GM19452 (cell line): ENCODE measurements at regions not wholly inside any gene's neighbourhood (a gene's known extent, or its start where the extent isn't known, plus 50 kb on each side); places are given as distances from the start of the nearest gene placed in this dataset.
"Not testable (repeated sequence)": the region's sequence is repeated elsewhere in the genome, so short reads cannot be mapped to it uniquely, and the experiment has no call there.

ENCODE experiments used
- ATAC-seq: cut with Tn5 transposase; IDR thresholded peaks from one replicate; pipeline ENCODE4 v1.9.1; 2021; ENCODE audit not compliant: unreplicated experiment

DNA sequence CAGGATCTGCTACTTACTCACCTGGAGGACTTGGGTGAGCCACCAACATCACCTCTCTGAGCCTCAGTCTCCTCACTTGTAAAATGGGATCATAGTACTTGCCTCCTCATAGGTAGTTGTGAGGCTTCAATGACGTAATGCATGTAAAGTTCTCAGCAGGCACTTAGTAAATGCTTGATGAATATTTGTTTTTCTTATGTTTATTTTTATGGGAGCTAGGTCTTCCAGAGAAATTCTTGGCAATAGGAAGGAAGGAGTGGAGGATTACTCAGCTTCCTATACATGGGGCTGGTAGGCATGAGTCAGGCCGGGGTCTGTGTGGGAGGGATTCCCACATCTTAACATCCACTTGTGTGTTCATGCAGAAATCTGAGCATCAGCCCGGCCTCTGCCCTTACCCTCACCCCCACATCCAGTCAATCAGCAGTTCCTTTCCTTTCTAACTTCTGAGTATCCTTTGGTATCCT lies 95.4 kb upstream of the USP24 start:
- no peak for ATAC-seq

DNA sequence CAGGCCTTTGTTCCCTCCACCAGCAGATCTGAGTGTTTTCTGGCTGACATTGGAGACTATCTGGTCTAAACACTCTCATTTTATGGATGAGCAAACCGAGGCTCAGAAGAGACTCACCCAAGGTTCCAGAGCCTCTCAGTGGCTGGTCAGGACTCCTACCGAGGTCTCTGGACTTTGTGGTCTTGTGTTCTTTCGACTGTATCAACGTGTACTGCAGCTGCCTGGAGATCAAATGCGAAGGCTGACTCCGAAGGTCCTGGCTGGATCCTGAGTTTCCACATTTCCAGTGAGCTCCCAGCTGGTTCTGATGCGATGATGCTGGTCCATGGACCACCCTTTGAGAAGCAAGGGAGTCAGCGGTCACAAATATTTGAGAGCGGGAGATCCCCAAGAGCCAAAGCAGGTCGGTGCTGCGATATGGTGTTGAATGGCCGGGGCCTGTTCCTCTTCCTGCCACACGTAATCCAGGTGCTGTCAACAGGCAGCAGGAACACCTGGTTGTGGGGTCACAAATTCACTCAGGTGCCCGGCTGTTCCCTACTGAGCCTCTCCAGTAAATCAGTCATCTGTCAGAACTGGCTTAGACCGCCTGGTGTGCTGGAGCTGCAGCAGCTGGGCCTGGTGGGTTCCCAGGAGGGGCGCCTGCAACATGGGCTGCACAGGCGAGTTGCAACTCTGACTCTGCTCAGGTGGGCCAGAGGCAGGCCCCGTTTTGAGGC lies 94.8 kb upstream of the USP24 start:
- ATAC-seq: no peak

GRCh38 chr1:55309053-55309452 lies 93.9 kb upstream of the USP24 start:
- no peak for ATAC-seq

GRCh38 chr1:55305735-55306134 lies 90.6 kb upstream of the USP24 start:
- ATAC-seq: no peak

DNA sequence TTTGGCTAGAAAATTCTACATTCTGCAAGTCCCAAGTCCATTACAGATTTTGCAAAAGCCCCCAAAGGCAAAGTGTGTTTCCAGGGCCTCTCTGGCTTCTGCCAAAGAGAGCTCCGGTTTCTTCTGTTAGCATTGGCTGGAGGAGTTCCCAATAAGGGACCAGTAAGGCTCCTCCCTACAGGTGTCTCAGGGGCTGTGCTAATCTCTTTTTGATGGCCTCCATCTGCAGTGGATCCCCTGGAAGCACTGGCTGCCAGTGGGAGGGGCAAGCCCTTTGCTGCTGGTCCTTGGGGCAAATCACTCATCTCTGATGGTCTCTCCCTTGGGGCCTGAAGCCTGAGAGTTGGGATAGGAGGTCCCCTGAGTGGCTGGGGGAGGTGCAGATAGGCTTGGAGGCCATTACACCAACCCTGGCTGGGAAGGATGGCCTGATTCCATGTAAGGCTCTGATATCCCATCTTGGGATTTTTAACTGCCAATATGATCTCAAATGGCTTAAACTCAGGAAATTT lies 89.1 kb upstream of the USP24 start:
- ATAC-seq: no peak

DNA sequence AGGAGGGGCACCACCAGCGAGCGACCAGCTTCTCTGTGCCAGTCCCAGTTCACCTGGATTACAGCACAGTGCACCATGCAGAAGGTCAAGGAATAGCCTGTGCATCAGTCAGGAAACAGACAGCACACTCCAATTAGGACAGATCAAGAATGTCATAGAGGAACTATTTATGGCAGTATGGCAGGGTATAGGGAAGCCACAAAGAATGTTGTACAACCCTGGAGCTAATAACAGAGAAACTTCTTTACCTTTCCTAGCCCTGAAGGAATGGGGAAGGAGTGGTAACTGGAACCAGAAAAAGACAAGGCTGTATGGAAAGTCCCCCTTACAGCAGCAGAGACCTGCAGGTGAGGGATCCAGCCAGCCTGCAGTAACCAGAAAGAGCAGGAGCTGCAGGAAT lies 87.8 kb upstream of the USP24 start:
- ATAC-seq: no peak

GRCh38 chr1:55301912-55302311 lies 86.7 kb upstream of the USP24 start:
- ATAC-seq: no peak

DNA sequence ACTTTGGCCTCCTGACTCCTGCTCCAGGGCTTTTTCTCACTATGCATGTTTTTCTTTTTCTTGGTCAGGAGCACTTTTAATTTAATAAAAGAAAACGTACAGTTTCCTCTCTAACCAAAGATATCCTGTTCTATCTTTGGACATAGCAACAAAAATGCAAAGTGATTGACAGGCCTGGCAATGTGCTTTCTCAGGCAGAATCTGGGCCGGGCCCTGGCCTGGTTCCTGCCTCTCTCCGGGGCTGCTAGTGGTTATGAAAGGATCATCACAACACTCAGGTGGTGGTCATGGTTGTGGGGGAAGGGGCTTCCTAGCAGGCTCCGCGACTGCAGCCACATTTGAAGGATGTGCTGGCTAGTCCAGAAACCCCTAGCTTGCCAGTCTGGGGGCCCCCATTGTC lies 85.8 kb upstream of the USP24 start:
- ATAC-seq: no peak

GRCh38 chr1:55298167-55298894 lies 83.2 kb upstream of the USP24 start:
- ATAC-seq: no peak

- ATAC-seq: not testable (repeated sequence)
Measured at GRCh38 chr1:55296247-55296646, 81.1 kb upstream of the USP24 start.

DNA sequence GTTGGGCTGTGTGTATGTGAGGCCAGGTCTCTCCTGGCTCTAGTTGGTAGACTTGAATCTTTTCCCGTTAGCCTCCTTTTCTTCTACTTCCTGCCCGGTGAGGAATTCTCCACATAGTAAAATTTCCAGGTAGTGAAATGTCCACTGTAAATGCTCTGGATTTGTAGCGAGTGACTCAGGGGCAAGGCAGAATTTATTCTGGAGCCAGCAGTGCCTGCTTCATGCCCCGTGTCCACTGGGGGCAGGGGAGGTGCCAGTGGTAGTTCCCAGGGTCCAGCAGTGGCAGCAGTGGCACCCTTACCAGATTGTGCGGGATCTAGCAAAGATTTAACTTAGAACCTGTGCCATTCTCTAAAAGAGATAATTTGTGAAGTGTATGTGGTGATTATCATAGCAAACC lies 74.5 kb upstream of the USP24 start:
- no peak for ATAC-seq

DNA sequence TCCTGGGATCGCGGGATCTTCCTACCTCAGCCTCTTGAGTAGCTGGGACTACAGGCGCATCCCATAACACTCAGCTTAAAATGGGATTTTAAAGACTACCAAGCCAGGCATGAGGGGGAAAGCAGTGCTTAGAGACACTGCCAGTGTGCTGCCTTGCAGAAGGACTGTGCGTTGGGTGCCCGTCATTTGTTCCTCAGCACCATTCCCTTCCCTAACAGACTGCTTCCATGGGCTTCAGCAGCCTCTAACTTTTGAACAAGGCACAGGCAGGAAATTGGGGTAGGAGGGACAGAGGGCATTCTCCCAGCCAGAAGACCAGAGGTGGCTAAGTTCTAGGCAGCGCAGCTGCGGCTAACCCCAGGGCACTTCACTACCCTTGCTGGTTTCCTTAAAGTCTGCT lies 73.9 kb upstream of the USP24 start:
- ATAC-seq: no peak

- peak; percentile 88 for ATAC-seq
Measured at GRCh38 chr1:55288245-55288644, 73.1 kb upstream of the USP24 start.

DNA sequence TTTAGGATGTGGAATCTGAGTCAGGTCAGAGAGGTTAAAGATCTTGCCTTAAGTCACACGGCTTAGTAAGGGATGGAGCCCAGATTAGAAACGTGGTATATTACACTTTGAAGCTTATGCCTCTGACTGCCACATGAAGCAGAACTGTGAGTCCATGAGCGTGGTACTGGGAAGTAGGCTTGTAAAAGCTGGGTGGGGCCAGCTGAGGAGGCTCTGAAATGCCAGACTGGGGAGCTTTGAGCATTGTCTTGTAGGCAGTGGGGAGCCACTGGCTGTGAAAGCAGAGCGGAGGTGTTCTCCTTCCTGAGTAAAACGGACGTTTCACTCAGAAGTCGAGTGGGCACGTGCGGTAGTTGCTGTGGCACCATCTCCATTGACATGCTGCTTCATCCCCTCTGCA lies 72.6 kb upstream of the USP24 start:
- peak; percentile 33 for ATAC-seq

DNA sequence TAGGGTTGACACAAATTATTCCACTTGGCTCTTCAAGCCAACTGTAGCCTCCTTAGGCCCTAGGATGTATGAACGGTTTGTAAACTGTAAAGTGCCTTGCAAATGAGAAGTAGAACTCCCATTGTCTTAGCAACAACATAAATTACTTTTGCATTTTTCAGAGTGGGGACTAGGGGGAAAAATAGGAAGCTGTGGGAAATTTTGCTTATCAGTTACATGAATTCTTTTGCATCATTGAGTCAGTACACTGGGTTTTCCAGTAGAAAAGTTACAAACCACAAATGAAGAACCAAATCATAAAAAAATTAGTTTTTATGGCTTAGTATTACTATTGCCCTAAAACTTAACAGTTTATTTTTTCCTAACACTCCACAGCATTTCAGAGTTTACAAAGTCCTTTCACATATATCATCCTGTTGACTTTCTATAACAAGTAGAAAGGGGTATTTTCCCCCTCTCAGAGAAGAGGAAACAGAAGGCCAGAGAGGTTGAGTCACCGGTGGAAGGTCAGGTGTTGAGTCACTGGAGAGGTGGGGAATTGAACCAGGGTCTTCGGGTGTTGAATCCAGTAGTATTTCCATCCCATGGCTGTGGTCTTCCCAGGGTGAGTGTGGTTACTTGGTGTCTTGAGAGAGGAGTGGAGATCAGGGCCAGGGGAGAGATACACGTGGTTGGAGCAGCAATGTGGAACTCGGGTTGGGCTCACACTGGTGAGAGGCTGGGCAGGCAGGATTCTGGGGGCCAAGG lies 71.9 kb upstream of the USP24 start:
- no peak for ATAC-seq

GRCh38 chr1:55285834-55286233 lies 70.7 kb upstream of the USP24 start:
- ATAC-seq: no peak

GRCh38 chr1:55284856-55285255 lies 69.7 kb upstream of the USP24 start:
- ATAC-seq: no peak

GRCh38 chr1:55282058-55282457 lies 66.9 kb upstream of the USP24 start:
- no peak for ATAC-seq

GRCh38 chr1:55280731-55281130 lies 65.6 kb upstream of the USP24 start:
- ATAC-seq: no peak

GRCh38 chr1:55279627-55280026 lies 64.5 kb upstream of the USP24 start:
- no peak for ATAC-seq

GRCh38 chr1:55278378-55278777 lies 63.2 kb upstream of the USP24 start:
- ATAC-seq: no peak
